HepG2 (cell line): ENCODE measurements at regions not wholly inside any gene's neighbourhood (a gene's known extent, or its start where the extent isn't known, plus 50 kb on each side); places are given as distances from the start of the nearest gene placed in this dataset.

ENCODE experiments used
- CHD2 ChIP-seq: IDR thresholded peaks from 2 replicates; pipeline ENCODE4 v1.6.1; 2011; ENCODE audit warnings: low read depth, low read length, improper control_type of control experiment
- ELF1 ChIP-seq: sonication (generic); formaldehyde crosslinking; IDR thresholded peaks from 2 replicates; pipeline ENCODE4 v1.4.0; 2020; ENCODE audit warnings: missing genetic modification reagents
- HDAC1 ChIP-seq: sonication (generic); formaldehyde crosslinking; IDR thresholded peaks from 2 replicates; pipeline ENCODE4 v1.5.1; 2020; ENCODE audit warnings: mild to moderate bottlenecking, missing genetic modification reagents
- ZNF280D ChIP-seq: sonication (generic); formaldehyde crosslinking; IDR thresholded peaks from 2 replicates; pipeline ENCODE4 v1.5.1; 2020; ENCODE audit warnings: mild to moderate bottlenecking, missing genetic modification reagents
- ZNF546 ChIP-seq: sonication (generic); formaldehyde crosslinking; conservative IDR thresholded peaks from 2 replicates; pipeline ENCODE4 v1.8.1; 2023; ENCODE audit warnings: mild to moderate bottlenecking, missing genetic modification reagents
- ZSCAN30 ChIP-seq: sonication (generic); formaldehyde crosslinking; IDR thresholded peaks from 2 replicates; pipeline ENCODE4 v1.5.0; 2020; ENCODE audit warnings: mild to moderate bottlenecking, missing genetic modification reagents
- TF ChIP-seq, protein P1 (sequence below): sonication (generic); formaldehyde crosslinking; IDR thresholded peaks from 2 replicates; pipeline ENCODE4 v1.5.1; 2020; ENCODE audit warnings: mild to moderate bottlenecking, missing genetic modification reagents, borderline replicate concordance

GRCh38 chr15:79743032-79743431 is 153.8 kb downstream of the MTHFS start (continued):
- no peak for TF ChIP-seq ZNF280D
- no peak for TF ChIP-seq CHD2
- no peak for TF ChIP-seq ELF1 (CRISPR knock-in tag)
- TF ChIP-seq ZNF546: no peak
- TF ChIP-seq, protein P1, sequence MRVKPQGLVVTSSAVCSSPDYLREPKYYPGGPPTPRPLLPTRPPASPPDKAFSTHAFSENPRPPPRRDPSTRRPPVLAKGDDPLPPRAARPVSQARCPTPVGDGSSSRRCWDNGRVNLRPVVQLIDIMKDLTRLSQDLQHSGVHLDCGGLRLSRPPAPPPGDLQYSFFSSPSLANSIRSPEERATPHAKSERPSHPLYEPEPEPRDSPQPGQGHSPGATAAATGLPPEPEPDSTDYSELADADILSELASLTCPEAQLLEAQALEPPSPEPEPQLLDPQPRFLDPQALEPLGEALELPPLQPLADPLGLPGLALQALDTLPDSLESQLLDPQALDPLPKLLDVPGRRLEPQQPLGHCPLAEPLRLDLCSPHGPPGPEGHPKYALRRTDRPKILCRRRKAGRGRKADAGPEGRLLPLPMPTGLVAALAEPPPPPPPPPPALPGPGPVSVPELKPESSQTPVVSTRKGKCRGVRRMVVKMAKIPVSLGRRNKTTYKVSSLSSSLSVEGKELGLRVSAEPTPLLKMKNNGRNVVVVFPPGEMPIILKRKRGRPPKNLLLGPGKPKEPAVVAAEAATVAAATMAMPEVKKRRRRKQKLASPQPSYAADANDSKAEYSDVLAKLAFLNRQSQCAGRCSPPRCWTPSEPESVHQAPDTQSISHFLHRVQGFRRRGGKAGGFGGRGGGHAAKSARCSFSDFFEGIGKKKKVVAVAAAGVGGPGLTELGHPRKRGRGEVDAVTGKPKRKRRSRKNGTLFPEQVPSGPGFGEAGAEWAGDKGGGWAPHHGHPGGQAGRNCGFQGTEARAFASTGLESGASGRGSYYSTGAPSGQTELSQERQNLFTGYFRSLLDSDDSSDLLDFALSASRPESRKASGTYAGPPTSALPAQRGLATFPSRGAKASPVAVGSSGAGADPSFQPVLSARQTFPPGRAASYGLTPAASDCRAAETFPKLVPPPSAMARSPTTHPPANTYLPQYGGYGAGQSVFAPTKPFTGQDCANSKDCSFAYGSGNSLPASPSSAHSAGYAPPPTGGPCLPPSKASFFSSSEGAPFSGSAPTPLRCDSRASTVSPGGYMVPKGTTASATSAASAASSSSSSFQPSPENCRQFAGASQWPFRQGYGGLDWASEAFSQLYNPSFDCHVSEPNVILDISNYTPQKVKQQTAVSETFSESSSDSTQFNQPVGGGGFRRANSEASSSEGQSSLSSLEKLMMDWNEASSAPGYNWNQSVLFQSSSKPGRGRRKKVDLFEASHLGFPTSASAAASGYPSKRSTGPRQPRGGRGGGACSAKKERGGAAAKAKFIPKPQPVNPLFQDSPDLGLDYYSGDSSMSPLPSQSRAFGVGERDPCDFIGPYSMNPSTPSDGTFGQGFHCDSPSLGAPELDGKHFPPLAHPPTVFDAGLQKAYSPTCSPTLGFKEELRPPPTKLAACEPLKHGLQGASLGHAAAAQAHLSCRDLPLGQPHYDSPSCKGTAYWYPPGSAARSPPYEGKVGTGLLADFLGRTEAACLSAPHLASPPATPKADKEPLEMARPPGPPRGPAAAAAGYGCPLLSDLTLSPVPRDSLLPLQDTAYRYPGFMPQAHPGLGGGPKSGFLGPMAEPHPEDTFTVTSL (CRISPR knock-in tag): no peak
- TF ChIP-seq HDAC1 (CRISPR knock-in tag): no peak
- no peak for TF ChIP-seq ZSCAN30 (CRISPR knock-in tag)
